Body of pancreas (tissue), 4 donors: ENCODE measurements at regions not wholly inside any gene's neighbourhood (a gene's known extent, or its start where the extent isn't known, plus 50 kb on each side); places are given as distances from the start of the nearest gene placed in this dataset.

Source experiments
- POLR2A ChIP-seq, 3 donors: fragments of 450-650 bp; IDR thresholded peaks; one replicate each; pipeline ENCODE4 v1.6.1; 2016; ENCODE audit warnings: antibody characterized with exemption in 3 of 3, mild to moderate bottlenecking in 2 of 3
- TF ChIP-seq, protein P1 (sequence below), 7 experiments: fragments of 450-650 bp in 4 of 7; fragments of 200-600 bp in 3 of 7; sonication (generic) in 3 of 7; IDR thresholded peaks; one replicate each; pipeline ENCODE4 v1.5.1; 2016 to 2019; ENCODE audit warnings: antibody characterized with exemption in 7 of 7

DNA sequence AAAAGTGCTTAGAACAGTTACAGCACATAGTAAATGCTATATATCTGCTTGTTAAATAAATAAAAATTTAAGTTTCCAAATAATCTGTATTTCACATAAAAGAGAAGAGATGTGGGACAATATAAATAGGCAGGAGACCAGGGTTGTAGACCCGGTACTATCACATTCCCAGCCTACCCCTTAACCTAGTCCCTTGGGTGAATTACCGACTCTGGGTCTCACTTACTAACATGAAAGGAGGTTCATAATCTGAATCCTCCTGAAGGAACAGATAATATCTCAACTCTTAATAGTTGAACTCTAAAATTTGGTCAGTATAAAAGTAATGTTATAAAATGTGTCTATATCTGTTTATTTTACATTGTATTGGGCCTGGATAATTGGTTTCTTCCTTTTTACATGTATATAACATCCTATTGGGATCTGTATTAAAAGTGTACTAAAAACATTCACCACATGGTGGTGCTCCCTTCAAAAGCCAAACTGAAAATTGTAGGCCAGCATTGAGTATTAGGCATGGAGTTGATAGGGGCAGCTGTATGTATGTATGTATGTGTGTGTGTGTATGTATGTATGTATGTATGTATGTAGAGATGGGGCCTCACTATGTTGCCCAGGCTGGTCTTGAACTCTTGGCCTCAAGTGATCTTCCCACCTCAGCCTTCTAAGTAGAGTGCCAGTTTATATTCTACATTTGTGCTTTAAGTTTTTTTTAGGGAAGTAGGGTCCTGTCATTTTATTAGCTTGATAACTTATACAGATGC, 64.2 kb upstream of the ABL1 start:
- TF ChIP-seq, protein P1, sequence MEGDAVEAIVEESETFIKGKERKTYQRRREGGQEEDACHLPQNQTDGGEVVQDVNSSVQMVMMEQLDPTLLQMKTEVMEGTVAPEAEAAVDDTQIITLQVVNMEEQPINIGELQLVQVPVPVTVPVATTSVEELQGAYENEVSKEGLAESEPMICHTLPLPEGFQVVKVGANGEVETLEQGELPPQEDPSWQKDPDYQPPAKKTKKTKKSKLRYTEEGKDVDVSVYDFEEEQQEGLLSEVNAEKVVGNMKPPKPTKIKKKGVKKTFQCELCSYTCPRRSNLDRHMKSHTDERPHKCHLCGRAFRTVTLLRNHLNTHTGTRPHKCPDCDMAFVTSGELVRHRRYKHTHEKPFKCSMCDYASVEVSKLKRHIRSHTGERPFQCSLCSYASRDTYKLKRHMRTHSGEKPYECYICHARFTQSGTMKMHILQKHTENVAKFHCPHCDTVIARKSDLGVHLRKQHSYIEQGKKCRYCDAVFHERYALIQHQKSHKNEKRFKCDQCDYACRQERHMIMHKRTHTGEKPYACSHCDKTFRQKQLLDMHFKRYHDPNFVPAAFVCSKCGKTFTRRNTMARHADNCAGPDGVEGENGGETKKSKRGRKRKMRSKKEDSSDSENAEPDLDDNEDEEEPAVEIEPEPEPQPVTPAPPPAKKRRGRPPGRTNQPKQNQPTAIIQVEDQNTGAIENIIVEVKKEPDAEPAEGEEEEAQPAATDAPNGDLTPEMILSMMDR (IDR thresholded peaks at IDR 0.05) = peak; percentile 8 to 65 (median 60)
- no peak for TF ChIP-seq POLR2A (IDR thresholded peaks at IDR 0.05)
